Right cardiac atrium (tissue), 5 donors: ENCODE measurements at regions not wholly inside any gene's neighbourhood (a gene's known extent, or its start where the extent isn't known, plus 50 kb on each side); places are given as distances from the start of the nearest gene placed in this dataset.

Experiments
- ATAC-seq, 2 donors: fragments of 200-7000 bp; cut with Tn5 transposase; one replicate each; pipeline versions ENCODE4 v1.8.0 to v1.9.1; 2020; ENCODE audit warnings: moderate library complexity in 2 of 2, mild to moderate bottlenecking in 1 of 2
- DNase-seq, 3 donors: peaks; one replicate each; pipeline ENCODE4 v3.0.0-alpha.2; 2020
- H3K27ac ChIP-seq: one replicate; pipeline ENCODE4 v1.5.1; 2013; ENCODE audit warnings: mild to moderate bottlenecking, low read length, control low read depth, moderate library complexity
- H3K27me3 ChIP-seq: one replicate; pipeline ENCODE4 v1.6.1; 2013; ENCODE audit not compliant: control insufficient read depth, insufficient read depth
- H3K4me1 ChIP-seq: one replicate; pipeline ENCODE4 v1.6.1; 2013; ENCODE audit warnings: low read length; ENCODE audit not compliant: control insufficient read depth, insufficient read depth
- H3K4me3 ChIP-seq: one replicate; pipeline ENCODE4 v1.5.1; 2013; ENCODE audit warnings: low read length, control low read depth
- H3K9me3 ChIP-seq: one replicate; pipeline ENCODE4 v1.6.1; 2013; ENCODE audit warnings: low read length; ENCODE audit not compliant: control insufficient read depth
- WGBS: extraction: QIAGEN DNeasy Blood & Tissue Kit; methylation state at CpG from one replicate; pipeline ENCODE4 v1.1.7; 2013; 5-methylcytosine and 5-hydroxymethylcytosine counted together
- intact Hi-C, 4 donors: fragments of 100-400 bp; cut with DNase I; formaldehyde crosslinking; loops; one replicate each; pipeline versions ENCODE4 v1.11.0 to v1.14.0; 2022 to 2023
- donor health status: healthy with polysubstance abuse.
- donor health status: DM: no; HTN: yes; CAD: no.
- donor health status: DM: no; HTN: no; CAD: no.
- donor health status: DM: no; HTN: yes; CAD: no; lungs with severe emphysema.
- donor health status: DM: yes; HTN: yes; CAD: no.

GRCh38 chr2:160909781-160910242 lies 250.4 kb upstream of the TANK start:
- Histone ChIP-seq H3K27me3 (no peaks in the 10 kb centered on the region), H3K4me1 (no peaks in the 10 kb centered on the region), H3K4me3 (no peak overlapping the region), H3K27ac (no peak overlapping the region), H3K9me3 (no peaks in the 10 kb centered on the region)
- 79% methylated on average over 3 of the region's 3 CpGs for WGBS
- no peak for ATAC-seq
- no peak for DNase-seq
- intact Hi-C loops, result no loop called here

- DNase-seq (no peak), ATAC-seq (peak; percentile 81 to 95)
- Histone ChIP-seq H3K27me3 (no peaks in the 10 kb centered on the region), H3K4me1 (no peaks in the 10 kb centered on the region), H3K27ac (no peak overlapping the region), H3K9me3 (no peaks in the 10 kb centered on the region), H3K4me3 (no peak overlapping the region)
- intact Hi-C loops, result no loop called here
- 20% methylated on average over 2 of the region's 2 CpGs for WGBS
Measured at GRCh38 chr2:160910681-160911080, 249.5 kb upstream of the TANK start.

- WGBS, result 62% methylated on average over 1 of the region's 1 CpG
- Histone ChIP-seq H3K4me1 (no peaks in the 10 kb centered on the region), H3K9me3 (no peaks in the 10 kb centered on the region), H3K27me3 (no peaks in the 10 kb centered on the region), H3K4me3 (no peak overlapping the region), H3K27ac (no peak overlapping the region)
- ATAC-seq, result no peak
- intact Hi-C loops, result no loop called here
- no peak for DNase-seq
Measured at GRCh38 chr2:160911258-160911657, 249.0 kb upstream of the TANK start.

- Histone ChIP-seq H3K4me3 (no peak overlapping the region), H3K27me3 (no peaks in the 10 kb centered on the region), H3K4me1 (no peaks in the 10 kb centered on the region), H3K27ac (no peak overlapping the region), H3K9me3 (no peaks in the 10 kb centered on the region)
- 54% methylated on average over 2 of the region's 2 CpGs for WGBS
- no peak for ATAC-seq
- DNase-seq, result no peak
- intact Hi-C loops, result no loop called here
Measured at GRCh38 chr2:160912276-160912675, 248.0 kb upstream of the TANK start.

- Histone ChIP-seq H3K4me3 (no peak overlapping the region), H3K9me3 (no peaks in the 10 kb centered on the region), H3K27me3 (no peaks in the 10 kb centered on the region), H3K27ac (no peak overlapping the region), H3K4me1 (no peaks in the 10 kb centered on the region)
- DNase-seq (no peak), ATAC-seq (no peak)
- intact Hi-C loops, result no loop called here
- WGBS, result 100% methylated on average over 1 of the region's 1 CpG
Measured at GRCh38 chr2:160913323-160913722, 246.9 kb upstream of the TANK start.

- intact Hi-C loops, result no loop called here
- DNase-seq (no peak), ATAC-seq (no peak)
- H3K9me3 ChIP-seq, result no peaks in the 10 kb centered on the region
- no peak overlapping the region for H3K4me3 ChIP-seq
- no peaks in the 10 kb centered on the region for H3K27me3 ChIP-seq
- H3K4me1 ChIP-seq, result peaks cover 3% of the 10 kb centered on the region
- H3K27ac ChIP-seq, result no peak overlapping the region
Measured at GRCh38 chr2:160914217-160914616, 246.0 kb upstream of the TANK start.

GRCh38 chr2:160916300-160916699 lies 243.9 kb upstream of the TANK start:
- ATAC-seq (no peak), DNase-seq (no peak)
- intact Hi-C loops, result no loop called here
- Histone ChIP-seq H3K27ac (no peak overlapping the region), H3K27me3 (no peaks in the 10 kb centered on the region), H3K4me3 (no peak overlapping the region), H3K4me1 (peaks cover 3% of the 10 kb centered on the region), H3K9me3 (no peaks in the 10 kb centered on the region)
- 100% methylated on average over 1 of the region's 1 CpG for WGBS

- intact Hi-C loops, result no loop called here
- ATAC-seq, result no peak
- no peak for DNase-seq
- 40% methylated on average over 3 of the region's 3 CpGs for WGBS
- Histone ChIP-seq H3K4me1 (peaks cover 3% of the 10 kb centered on the region), H3K4me3 (no peak overlapping the region), H3K27me3 (no peaks in the 10 kb centered on the region), H3K9me3 (no peaks in the 10 kb centered on the region), H3K27ac (no peak overlapping the region)
Measured at GRCh38 chr2:160917850-160918249, 242.4 kb upstream of the TANK start.

- no peak for DNase-seq
- intact Hi-C loops, result no loop called here
Measured at GRCh38 chr2:160918258-160918657, 242.0 kb upstream of the TANK start.

GRCh38 chr2:160918906-160919503 lies 241.2 kb upstream of the TANK start:
- 22% methylated on average over 4 of the region's 4 CpGs for WGBS
- peak overlapping the region; percentile 2 for H3K27ac ChIP-seq
- intact Hi-C loops, result no loop called here
- H3K27me3 ChIP-seq, result no peaks in the 10 kb centered on the region
- peak; percentile 68 to 92 (median 88) for DNase-seq
- H3K4me1 ChIP-seq, result peaks cover 3% of the 10 kb centered on the region
- ATAC-seq, result peak; percentile 89 to 91
- no peaks in the 10 kb centered on the region for H3K9me3 ChIP-seq
- H3K4me3 ChIP-seq, result no peak overlapping the region

More at GRCh38 chr2:160918258-160918657, 242.0 kb upstream of the TANK start:
- Histone ChIP-seq H3K27ac (no peak overlapping the region), H3K4me1 (peaks cover 3% of the 10 kb centered on the region), H3K4me3 (no peak overlapping the region), H3K27me3 (no peaks in the 10 kb centered on the region), H3K9me3 (no peaks in the 10 kb centered on the region)
- no peak for ATAC-seq

GRCh38 chr2:160920061-160920460 lies 240.2 kb upstream of the TANK start:
- WGBS, result 71% methylated on average over 1 of the region's 1 CpG
- H3K27me3 ChIP-seq, result no peaks in the 10 kb centered on the region
- ATAC-seq (no peak), DNase-seq (no peak)
- H3K9me3 ChIP-seq, result no peaks in the 10 kb centered on the region
- H3K4me3 ChIP-seq, result no peak overlapping the region
- peak overlapping the region; percentile 74 for H3K27ac ChIP-seq
- intact Hi-C loops, result no loop called here
- peaks cover 3% of the 10 kb centered on the region for H3K4me1 ChIP-seq

- DNase-seq, result peak; percentile 26 to 71 (median 62)
- H3K4me3 ChIP-seq, result no peak overlapping the region
- H3K27ac ChIP-seq, result peak overlapping the region; percentile 74
- intact Hi-C loops, result no loop called here
- ATAC-seq, result peak; percentile 76 to 81
- WGBS, result 30% methylated on average over 8 of the region's 8 CpGs
- no peaks in the 10 kb centered on the region for H3K27me3 ChIP-seq
- H3K4me1 ChIP-seq, result peaks cover 3% of the 10 kb centered on the region
- H3K9me3 ChIP-seq, result no peaks in the 10 kb centered on the region
Measured at GRCh38 chr2:160920791-160921303, 239.4 kb upstream of the TANK start.
